ENCODE measurements at regions not wholly inside any gene's neighbourhood (a gene's known extent, or its start where the extent isn't known, plus 50 kb on each side); places are given as distances from the start of the nearest gene placed in this dataset.

DNA sequence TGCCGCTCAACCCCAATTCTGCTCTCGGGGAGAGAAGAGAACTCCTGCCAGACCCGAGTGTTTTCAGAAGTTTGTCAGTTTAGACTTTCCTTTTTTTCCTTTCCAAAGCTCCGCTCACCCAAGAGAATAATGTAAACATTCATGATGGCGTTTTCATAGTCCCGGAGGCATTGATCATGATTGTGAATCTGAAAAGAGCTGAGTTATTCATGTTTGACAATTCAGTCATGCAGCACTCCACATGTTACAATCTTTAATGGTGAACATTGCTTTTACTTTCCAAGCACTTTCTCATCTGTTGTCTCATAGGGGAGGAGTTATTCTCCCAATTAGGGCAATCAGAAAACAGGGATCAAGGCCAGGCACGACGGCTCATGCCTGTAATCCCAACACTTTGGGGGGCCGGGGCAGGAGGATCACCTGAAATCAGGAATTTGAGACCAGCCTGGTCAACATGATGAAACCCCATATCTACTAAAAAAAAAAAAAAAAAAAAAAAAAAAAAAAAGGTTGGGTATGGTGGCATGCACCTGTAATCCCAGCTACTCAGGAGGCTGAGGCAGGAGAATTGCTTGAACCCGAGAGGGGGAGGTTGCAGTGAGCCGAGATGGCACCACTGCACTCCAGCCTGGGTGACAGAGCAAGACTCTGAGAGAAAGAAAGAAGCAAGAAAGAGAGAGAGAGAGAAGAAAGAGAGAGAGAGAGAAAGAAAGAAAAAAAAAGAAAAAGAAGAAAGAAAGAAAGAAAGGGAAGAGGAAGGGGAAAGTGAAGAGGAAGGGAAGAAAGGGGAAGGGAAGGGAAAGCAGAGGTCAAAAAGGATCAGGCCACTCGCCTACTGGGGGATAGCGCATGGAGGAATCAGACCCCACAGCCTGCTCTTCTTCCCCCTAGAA lies 70.0 kb upstream of the TNRC6C start:
- Histone ChIP-seq H3K4me3 (ENCODE audit: low read depth, low read length) (peak overlapping the region; percentile 69), H3K27ac (ENCODE audit: low read depth, low read length) (no peak overlapping the region), H3K9me3 (ENCODE audit: control insufficient read depth, insufficient read depth, low read length) (no peaks in the 10 kb centered on the region), H3K27me3 (ENCODE audit: control insufficient read depth, insufficient read depth, low read length) (peaks cover 29% of the 10 kb centered on the region)
- no peak for DNase-seq (ENCODE audit: low read depth, low spot score)
- ChIA-PET CTCF (no interaction called here), POLR2A (interaction anchor here (0.7 to 1.1 kb wide), 2 partner anchors 8 to 70 kb away, joined by 10 to 12 read pairs; partner anchors contain the start of gene TNRC6C)
- TF ChIP-seq CTCF (IDR thresholded peaks at IDR 0.05; ENCODE audit: low read depth, low read length), result no peak

GRCh38 chr17:77889135-77889505 lies 69.4 kb upstream of the TNRC6C start:
- H3K4me3 ChIP-seq (ENCODE audit: low read depth, low read length), result no peak overlapping the region
- TF ChIP-seq CTCF (IDR thresholded peaks at IDR 0.05; ENCODE audit: low read depth, low read length), result no peak
- POLR2A ChIA-PET, result no interaction called here
- no peaks in the 10 kb centered on the region for H3K9me3 ChIP-seq (ENCODE audit: control insufficient read depth, insufficient read depth, low read length)
- DNase-seq (ENCODE audit: low read depth, low spot score), result no peak
- peaks cover 26% of the 10 kb centered on the region for H3K27me3 ChIP-seq (ENCODE audit: control insufficient read depth, insufficient read depth, low read length)
- CTCF ChIA-PET, result no interaction called here
- no peak overlapping the region for H3K27ac ChIP-seq (ENCODE audit: low read depth, low read length)

DNA sequence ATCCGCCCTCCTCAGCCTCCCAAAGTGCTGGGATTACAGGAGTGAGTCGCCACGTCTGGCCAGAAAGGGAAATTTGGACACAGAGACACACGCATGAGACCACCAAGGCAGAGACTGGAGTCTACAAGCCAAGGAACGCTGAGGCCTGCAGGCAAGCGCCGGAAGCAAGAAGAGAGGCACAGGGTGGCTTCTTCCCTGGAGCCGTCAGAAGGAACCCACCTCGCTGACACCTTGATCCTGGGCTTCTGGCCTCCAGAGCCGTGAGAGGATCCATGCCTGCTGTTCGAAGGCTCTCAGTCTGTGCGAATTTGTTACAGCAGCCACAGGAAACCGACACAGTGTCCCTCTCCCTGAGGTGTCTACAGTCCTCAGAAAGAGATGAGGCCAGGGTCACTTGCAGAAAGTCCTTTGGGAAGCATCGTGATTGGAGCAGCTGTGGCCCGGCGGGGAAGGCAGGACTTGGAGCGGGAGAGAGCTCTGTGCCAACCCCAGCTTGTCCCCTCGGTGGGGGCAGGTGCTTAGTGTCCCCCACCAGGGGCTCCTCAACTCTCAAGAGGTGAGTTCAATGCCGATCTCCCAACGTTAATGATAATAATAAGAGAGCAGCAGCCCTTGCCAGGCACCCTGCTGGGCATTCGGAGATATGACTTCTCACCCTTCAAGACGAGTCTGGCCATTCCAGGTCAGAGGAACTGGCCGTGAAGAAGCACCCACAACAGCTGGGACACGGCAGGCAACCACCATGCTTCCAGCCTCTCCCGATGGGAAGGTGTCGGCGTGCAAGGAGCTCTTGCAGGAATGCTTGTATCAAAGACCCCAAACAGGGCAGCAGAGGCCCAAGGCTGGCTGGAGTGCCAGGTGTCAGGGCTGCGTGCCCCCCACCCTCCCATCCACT lies 68.4 kb upstream of the TNRC6C start:
- Histone ChIP-seq H3K4me3 (ENCODE audit: low read depth, low read length) (no peak overlapping the region), H3K27ac (ENCODE audit: low read depth, low read length) (no peak overlapping the region), H3K27me3 (ENCODE audit: control insufficient read depth, insufficient read depth, low read length) (peaks cover 25% of the 10 kb centered on the region), H3K9me3 (ENCODE audit: control insufficient read depth, insufficient read depth, low read length) (no peaks in the 10 kb centered on the region)
- TF ChIP-seq CTCF (IDR thresholded peaks at IDR 0.05; ENCODE audit: low read depth, low read length), result no peak
- ChIA-PET CTCF (no interaction called here), POLR2A (no interaction called here)
- no peak for DNase-seq (ENCODE audit: low read depth, low spot score)

GRCh38 chr17:77890771-77891170 lies 67.7 kb upstream of the TNRC6C start:
- no peak for TF ChIP-seq CTCF (IDR thresholded peaks at IDR 0.05; ENCODE audit: low read depth, low read length)
- no peak for DNase-seq (ENCODE audit: low read depth, low spot score)
- CTCF ChIA-PET, result no interaction called here
- Histone ChIP-seq H3K27me3 (ENCODE audit: control insufficient read depth, insufficient read depth, low read length) (peaks cover 25% of the 10 kb centered on the region), H3K27ac (ENCODE audit: low read depth, low read length) (no peak overlapping the region), H3K4me3 (ENCODE audit: low read depth, low read length) (no peak overlapping the region), H3K9me3 (ENCODE audit: control insufficient read depth, insufficient read depth, low read length) (no peaks in the 10 kb centered on the region)
- POLR2A ChIA-PET, result no interaction called here

DNA sequence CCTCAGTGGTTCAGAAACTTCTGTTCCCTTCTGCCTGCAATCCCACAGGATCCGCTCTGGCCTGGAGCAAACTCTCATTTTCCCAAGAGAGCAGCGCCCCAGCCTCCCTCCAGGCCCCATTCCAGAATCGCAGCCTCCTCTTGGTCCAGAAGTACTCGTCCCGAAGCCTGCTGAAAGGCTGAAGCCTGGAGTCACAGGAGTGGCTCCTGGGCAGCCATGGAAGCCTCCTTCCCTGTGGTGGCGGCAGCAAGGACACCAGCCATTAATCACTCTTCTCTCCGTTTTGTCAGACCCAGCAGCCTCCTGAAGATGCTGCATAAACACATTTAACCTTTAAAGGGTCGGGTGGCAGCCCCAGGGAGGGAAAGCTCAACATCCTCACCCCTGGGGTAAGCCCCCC lies 66.9 kb upstream of the TNRC6C start:
- Histone ChIP-seq H3K4me3 (ENCODE audit: low read depth, low read length) (no peak overlapping the region), H3K27ac (ENCODE audit: low read depth, low read length) (no peak overlapping the region), H3K27me3 (ENCODE audit: control insufficient read depth, insufficient read depth, low read length) (peaks cover 22% of the 10 kb centered on the region), H3K9me3 (ENCODE audit: control insufficient read depth, insufficient read depth, low read length) (no peaks in the 10 kb centered on the region)
- DNase-seq (ENCODE audit: low read depth, low spot score), result no peak
- POLR2A ChIA-PET, result no interaction called here
- no peak for TF ChIP-seq CTCF (IDR thresholded peaks at IDR 0.05; ENCODE audit: low read depth, low read length)
- CTCF ChIA-PET, result no interaction called here
